Fibroblast of the aortic adventitia (primary cell): ENCODE measurements at regions not wholly inside any gene's neighbourhood (a gene's known extent, or its start where the extent isn't known, plus 50 kb on each side); places are given as distances from the start of the nearest gene placed in this dataset.

Experiments
- DNase-seq: peaks from one replicate; pipeline ENCODE4 v3.0.0-alpha.2; 2010; ENCODE audit warnings: low read depth
- H3K4me3 ChIP-seq: 2 replicates; pipeline ENCODE4 v1.5.1; 2011; ENCODE audit warnings: low read depth, mild to moderate bottlenecking, control low read depth, low read length, moderate library complexity
- TF ChIP-seq, protein P1 (sequence below): IDR thresholded peaks from 2 replicates; pipeline ENCODE4 v1.5.1; 2011; ENCODE audit warnings: mild to moderate bottlenecking, low read length, control low read depth, inconsistent platforms; ENCODE audit not compliant: insufficient read depth

GRCh38 chrX:80237072-80237471 is 183.2 kb upstream of the TENT5D start:
- no peak overlapping the region for H3K4me3 ChIP-seq
- DNase-seq = peak; percentile 22
- TF ChIP-seq, protein P1, sequence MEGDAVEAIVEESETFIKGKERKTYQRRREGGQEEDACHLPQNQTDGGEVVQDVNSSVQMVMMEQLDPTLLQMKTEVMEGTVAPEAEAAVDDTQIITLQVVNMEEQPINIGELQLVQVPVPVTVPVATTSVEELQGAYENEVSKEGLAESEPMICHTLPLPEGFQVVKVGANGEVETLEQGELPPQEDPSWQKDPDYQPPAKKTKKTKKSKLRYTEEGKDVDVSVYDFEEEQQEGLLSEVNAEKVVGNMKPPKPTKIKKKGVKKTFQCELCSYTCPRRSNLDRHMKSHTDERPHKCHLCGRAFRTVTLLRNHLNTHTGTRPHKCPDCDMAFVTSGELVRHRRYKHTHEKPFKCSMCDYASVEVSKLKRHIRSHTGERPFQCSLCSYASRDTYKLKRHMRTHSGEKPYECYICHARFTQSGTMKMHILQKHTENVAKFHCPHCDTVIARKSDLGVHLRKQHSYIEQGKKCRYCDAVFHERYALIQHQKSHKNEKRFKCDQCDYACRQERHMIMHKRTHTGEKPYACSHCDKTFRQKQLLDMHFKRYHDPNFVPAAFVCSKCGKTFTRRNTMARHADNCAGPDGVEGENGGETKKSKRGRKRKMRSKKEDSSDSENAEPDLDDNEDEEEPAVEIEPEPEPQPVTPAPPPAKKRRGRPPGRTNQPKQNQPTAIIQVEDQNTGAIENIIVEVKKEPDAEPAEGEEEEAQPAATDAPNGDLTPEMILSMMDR = peak; percentile 14

DNA sequence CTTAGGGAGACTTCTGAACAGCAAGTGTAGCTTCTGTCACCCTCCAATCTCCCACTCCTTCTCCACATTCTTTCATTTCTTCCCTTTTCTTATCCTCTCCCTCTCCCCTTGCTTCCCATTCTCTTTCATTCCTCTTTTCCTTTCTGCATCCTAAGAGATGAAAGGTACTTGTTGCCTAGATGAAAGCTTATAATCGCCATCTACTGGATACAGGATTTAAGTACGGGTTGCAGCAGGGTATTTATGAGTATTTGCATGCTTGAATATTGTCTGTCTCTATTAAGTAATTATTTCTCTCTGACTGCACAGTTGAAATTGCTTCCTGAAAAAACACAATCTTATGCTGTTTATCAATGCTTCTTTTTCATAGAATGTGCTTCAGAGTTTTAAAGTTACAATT is 174.0 kb upstream of the TENT5D start:
- H3K4me3 ChIP-seq = no peak overlapping the region
- peak; percentile 22 for DNase-seq
- TF ChIP-seq, protein P1 = no peak

DNA sequence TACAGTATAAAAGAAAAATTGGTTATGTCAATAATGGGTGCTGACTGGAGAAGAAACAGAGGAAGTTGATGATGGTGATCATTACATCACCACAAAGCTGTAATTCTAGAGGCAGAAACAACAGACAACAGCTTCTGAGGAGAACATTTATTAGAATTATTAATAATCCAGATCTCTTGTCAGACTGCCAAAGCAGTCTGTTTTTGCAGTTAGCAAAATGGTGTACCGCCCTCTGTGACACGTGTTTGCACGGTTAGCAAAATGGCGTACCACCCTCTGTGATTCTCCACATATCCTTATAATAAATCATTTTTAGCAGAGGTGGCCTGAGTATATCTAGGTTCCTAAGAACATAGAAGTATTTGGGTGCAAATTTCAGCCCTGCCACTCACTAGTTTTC is 154.0 kb upstream of the TENT5D start:
- TF ChIP-seq, protein P1 = no peak
- no peak for DNase-seq
- no peak overlapping the region for H3K4me3 ChIP-seq

- DNase-seq = peak; percentile 62
- no peak overlapping the region for H3K4me3 ChIP-seq
- TF ChIP-seq, protein P1 = no peak
Measured at GRCh38 chrX:80266979-80267378, 153.3 kb upstream of the TENT5D start.

- TF ChIP-seq, protein P1 = no peak
- H3K4me3 ChIP-seq = no peak overlapping the region
- DNase-seq = no peak
Measured at GRCh38 chrX:80267790-80268189, 152.5 kb upstream of the TENT5D start.

DNA sequence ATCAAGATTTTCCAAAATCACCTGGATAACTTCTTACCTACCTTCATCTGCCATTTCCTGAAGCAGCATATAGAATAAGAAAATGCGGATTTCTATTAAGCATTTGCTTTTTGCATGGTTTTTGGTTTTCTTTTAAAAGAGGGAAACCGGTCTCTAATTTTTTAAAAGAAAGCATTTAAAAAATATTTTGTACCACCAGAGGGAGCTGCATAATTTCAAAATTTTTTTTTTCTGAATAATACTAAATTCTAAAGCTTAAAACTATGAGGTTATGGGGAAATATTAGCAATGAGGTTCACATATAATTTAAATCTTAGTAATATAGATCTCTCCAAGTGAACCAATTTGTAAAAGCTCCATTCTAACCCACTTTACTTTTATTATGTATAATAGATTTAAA is 137.7 kb upstream of the TENT5D start:
- DNase-seq = peak; percentile 20
- H3K4me3 ChIP-seq = no peak overlapping the region
- TF ChIP-seq, protein P1 = peak; percentile 32

DNA sequence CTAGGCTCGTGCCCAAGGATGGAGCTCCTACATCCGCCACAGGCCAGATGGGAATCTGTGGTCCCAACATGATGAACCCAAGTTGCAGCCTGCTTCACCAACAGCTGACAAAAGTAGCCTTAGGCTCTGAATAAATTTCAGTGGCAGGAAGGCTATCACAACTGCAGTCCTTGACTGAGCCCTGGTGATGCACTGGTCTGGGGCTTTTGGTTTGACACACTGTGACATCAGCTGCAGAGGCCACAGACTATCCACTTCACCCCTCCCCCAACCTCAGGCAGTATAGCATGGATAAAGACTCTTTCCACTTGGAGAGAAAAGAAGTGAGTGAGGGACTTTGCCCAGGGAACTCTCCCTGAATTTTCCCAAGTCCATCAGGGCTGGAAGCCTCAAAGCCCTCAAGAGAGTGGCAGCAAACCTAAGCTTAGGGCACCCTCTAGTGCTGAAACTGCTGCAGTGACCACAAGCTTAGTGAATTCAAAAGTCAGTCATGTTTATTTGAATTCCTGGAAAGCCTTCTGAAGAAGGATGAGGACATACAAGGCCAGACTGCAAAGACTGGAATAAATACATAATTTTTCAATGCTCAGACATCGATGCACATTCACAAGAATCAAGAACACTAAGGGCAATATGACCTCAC is 135.0 kb upstream of the TENT5D start:
- peak; percentile 40 for DNase-seq
- TF ChIP-seq, protein P1 = peak; percentile 46
- H3K4me3 ChIP-seq = no peak overlapping the region
